CD4-positive, alpha-beta T cell treated with Interleukin-15 for 1 hour (primary cell): ENCODE measurements at regions not wholly inside any gene's neighbourhood (a gene's known extent, or its start where the extent isn't known, plus 50 kb on each side); places are given as distances from the start of the nearest gene placed in this dataset.

Source experiments
- DNase-seq: peaks from one replicate; pipeline ENCODE4 v3.0.0-alpha.2; 2020

DNA sequence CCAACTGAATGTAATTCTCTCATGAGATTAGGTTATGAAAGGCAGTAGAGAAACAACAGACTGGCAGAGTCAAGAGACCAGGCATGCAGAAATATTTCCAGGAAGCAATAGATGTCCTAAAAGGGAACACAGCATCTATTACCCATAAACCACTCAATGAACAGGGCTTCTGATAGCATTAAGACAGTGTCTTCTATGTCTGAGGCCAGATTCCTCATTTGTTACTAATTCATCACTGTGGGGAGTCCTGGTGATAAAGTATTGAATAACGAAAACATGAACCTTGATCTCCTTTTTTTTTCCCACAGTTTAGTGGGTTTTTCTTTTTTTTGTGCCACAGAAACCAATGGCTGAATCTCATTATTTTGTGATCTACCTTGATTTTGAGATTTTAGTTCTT is 339.0 kb downstream of the METTL15 start:
- DNase-seq: no peak

DNA sequence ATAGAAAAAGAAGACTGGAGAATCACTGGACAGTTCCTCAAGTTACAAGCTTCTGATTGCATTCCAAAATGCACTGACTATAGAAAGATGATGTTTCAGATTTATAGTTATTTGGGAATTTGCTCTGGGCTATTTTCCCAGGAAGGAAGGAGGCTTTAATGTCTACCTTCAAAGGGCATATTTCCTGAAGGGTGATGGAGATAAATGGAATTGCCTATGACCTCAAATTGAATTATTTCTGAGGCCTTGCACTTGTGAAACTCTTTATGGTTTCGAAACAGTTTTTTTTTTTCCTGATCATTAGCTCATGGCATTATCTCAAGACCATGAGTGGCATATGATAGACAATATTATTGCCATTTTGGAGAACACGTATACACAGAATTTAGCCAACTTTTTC is 333.9 kb downstream of the METTL15 start:
- no peak for DNase-seq

DNA sequence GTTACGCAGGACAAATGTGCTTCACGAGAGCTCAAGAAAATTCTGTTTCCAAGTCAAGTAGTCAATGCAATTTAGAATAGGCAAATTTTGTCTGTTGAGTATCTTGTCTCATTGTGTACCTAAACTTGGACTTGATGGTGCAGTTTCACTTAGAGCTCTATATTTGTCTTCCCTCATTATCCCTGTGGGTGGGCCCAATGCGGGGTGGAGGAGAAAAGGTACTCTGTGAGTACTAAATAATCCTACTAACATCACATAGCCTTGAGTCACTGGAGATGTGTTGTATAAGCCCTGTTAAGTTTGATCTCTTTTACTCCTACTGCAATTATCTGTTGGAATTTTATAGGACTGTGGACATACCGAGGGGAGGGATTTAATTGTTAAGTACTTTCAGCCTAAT is 331.2 kb downstream of the METTL15 start:
- DNase-seq: no peak

DNA sequence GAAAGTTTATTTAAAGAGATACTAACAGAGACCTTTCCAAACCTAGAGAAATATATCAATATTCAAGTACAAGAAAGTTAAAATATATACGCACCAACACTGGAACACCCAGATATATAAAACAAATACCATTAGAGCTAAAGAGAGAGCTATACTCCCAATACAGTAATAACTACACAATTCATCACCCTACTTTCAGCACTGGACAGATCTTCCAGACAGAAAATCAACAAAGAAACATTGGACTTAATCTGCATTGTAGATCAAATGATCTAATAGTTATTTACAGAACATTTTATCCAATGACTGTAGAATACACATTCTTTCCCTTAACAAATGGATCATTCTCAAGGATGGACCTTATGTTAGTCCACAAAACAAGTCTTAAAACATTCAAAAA is 311.9 kb downstream of the METTL15 start:
- no peak for DNase-seq

DNA sequence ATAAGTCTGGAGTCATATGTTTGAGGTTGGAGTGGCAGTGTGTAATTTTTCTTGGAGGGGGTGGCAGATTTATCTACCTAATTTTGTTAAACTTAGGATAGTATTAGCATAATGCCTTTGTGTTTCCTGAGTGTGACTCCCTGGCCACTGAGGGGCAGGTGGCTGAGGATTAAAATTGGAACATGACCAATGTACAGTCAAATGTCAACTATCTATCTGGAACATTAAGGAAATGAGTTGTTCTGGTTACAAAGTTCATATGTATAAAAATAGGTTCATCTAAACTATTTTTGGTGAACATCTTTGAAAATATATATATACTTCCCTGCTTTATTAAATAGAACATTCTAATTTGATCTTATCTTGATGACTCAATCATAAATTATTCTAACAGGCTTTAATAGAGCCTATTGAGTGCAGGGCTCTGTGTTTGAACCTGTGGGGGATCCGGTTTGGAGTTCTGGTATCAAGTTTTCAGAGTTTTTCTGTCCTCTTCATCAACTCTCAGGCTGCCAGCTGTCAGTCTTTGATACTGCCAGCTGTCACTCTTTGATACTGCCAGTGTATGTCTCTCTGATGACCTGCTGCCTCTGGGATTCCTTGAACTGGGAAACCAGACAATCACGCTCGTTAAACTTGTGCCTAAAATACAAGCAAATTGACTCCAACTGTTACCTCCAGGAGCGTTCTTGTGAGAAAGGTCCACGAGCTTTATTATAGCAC is 309.6 kb downstream of the METTL15 start:
- no peak for DNase-seq

DNA sequence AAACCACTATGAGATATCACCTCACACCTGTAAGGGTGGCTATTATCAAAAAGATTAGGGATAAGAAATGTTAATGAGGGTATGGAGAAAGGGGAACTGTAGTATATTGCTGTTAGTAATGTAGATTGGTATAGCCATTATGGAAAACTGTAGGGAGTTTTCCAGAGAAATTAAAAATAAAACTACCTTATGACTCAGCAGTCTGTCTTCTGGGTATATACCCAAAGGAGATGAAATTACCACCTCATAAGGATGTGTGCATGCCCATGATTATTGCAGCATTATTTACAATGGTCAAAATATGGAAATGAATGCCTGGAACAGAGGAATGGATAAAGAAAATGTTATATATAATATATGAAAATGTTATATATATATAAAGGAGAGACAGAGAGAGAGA is 303.8 kb downstream of the METTL15 start:
- no peak for DNase-seq

DNA sequence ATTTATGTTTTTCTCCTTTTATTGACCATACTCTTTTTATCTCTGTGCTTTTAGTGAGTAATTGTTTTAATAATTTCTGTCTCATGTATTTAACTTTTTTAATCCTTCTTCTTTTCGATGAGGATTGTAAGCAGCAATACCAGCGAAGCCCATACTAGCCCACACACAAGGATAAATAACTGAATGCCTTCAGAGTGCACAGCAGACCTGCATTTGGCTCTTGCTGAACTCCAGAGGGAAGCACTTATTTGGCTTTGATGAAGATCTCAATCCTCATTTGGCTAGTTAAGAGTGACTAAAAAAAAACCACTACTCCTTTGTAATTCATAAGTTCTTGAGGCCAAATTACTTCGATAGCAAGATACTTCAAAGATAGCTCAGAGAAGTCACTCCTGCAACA is 293.3 kb downstream of the METTL15 start:
- DNase-seq: no peak

DNA sequence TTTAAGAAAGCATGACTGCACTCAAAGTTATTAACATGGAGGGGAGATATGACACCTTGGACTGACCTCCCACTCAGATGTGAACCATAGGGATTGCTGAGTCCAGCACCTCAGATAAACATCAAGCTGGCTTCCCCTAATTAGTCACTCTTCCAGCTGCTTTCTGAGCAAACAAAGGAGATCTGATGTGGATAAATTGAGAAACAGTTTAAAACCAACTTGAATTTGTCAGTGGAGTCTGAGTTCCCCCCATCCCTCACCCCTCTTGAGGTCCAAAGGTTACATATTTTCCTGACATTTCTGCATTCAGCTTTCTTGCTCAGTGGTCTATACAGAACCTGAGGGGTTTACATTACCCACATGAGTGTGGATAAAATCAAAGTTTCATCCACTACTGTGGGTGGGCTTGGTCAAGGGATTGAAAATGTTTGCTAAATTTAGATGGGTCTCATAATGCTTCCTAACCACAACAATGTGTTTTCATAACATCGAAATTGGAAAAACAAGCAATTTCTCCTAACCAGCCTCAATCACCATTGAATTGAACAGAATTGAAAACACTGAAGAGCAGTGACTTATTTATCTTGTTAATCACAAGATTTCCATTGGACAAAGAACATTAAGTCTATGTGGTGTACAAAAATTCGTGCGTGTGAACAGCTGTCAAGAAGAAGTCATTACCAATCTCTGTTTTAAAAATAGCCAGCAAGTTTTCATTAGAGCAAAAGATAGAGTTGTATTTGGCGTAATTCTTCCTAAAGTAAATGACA is 292.3 kb downstream of the METTL15 start:
- DNase-seq: no peak

DNA sequence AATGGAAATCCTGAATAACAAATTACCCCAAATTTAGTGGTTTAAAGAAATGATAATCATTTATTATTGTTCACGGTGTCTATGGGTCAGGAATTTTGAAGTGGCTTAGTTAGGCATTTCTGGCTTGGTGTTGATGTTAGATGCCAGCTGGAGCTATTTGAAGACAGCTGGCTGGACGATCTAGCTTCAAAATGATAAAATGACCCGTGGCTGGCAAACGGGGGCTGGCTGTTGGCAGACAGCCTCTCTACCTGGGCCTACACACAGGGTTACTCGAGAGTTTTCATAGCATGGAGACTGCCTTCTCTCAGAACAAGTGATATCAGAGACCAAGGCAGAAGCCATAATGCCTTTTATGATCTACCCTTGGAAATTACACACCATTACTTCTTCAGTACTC is 285.2 kb downstream of the METTL15 start:
- DNase-seq: no peak

DNA sequence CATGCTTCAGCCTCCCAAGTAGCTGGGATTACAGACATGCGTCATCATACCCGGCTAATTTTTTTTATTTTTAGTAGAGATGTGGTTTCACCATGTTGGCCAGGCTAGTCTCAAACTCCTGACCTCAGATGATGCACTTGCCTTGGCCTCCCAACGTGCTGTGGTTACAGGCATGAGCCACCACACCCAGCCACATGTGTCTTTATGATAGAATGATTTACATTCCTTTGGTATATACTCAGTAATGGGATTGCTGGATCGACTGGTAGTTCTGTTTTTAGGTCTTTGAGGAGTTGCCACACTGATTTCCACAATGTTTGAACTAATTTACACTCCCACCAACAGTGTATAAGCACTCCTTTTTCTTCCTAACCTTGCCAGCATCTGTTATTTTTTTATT is 276.2 kb downstream of the METTL15 start:
- no peak for DNase-seq

DNA sequence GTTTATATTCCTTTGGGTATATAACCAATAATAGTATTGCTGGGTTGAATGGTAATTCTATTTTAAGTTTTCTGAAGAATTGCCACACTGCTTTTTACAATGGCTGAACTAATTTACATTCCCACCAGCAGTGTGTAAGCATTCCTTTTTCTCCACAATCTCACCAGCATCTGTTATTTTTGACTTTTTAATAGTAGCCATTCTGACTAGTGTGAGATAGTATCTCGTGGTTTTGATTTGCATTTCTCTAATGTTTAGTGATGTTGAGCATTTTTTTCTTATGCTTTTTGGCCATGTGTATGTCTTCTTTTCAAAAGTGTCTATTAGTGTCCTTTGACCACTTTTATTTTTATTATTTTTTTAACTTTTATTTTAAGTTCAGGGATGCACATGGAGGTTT is 275.3 kb downstream of the METTL15 start:
- no peak for DNase-seq
